H9 (cell line): ENCODE measurements at regions not wholly inside any gene's neighbourhood (a gene's known extent, or its start where the extent isn't known, plus 50 kb on each side); places are given as distances from the start of the nearest gene placed in this dataset.

Experiments
- DNase-seq: peaks from one replicate; pipeline ENCODE4 v3.0.0-alpha.2; 2017
- H2AFZ ChIP-seq: one replicate; pipeline ENCODE4 v1.6.1; 2013; ENCODE audit warnings: mild to moderate bottlenecking, low read length, control low read depth, moderate library complexity
- H2AK5ac ChIP-seq: 2 replicates; pipeline ENCODE4 v1.6.1; 2013; ENCODE audit warnings: low read length, control low read depth, mixed read lengths; ENCODE audit not compliant: insufficient read length
- H2BK120ac ChIP-seq: one replicate; pipeline ENCODE4 v1.6.1; 2013; ENCODE audit warnings: low read depth, mild to moderate bottlenecking, low read length, control low read depth, inconsistent platforms; ENCODE audit not compliant: poor library complexity, severe bottlenecking
- H2BK12ac ChIP-seq: 2 replicates; pipeline ENCODE4 v1.6.1; 2013; ENCODE audit warnings: low read length, control low read depth, mixed read lengths, low read depth; ENCODE audit not compliant: insufficient read length
- H2BK15ac ChIP-seq: 2 replicates; pipeline ENCODE4 v1.6.1; 2013; ENCODE audit warnings: low read depth, low read length, control low read depth
- H2BK20ac ChIP-seq: one replicate; pipeline ENCODE4 v1.6.1; 2013; ENCODE audit warnings: low read depth, mild to moderate bottlenecking, low read length, control low read depth, inconsistent platforms; ENCODE audit not compliant: poor library complexity, severe bottlenecking
- H2BK5ac ChIP-seq: 2 replicates; pipeline ENCODE4 v1.6.1; 2013; ENCODE audit warnings: low read length, control low read depth, mixed read lengths; ENCODE audit not compliant: insufficient read length
- H3K14ac ChIP-seq: 2 replicates; pipeline ENCODE4 v1.6.1; 2013; ENCODE audit warnings: low read length, control low read depth; ENCODE audit not compliant: insufficient read depth
- H3K18ac ChIP-seq: 2 replicates; pipeline ENCODE4 v1.6.1; 2013; ENCODE audit warnings: low read depth, mild to moderate bottlenecking, mixed read lengths, low read length, control low read depth; ENCODE audit not compliant: insufficient read length
- H3K23ac ChIP-seq: 2 replicates; pipeline ENCODE4 v1.6.1; 2013; ENCODE audit warnings: low read length, control low read depth, mixed read lengths, low read depth; ENCODE audit not compliant: insufficient read length
- H3K23me2 ChIP-seq: 2 replicates; pipeline ENCODE4 v1.6.1; 2013; ENCODE audit warnings: low read depth, mild to moderate bottlenecking, mixed read lengths, low read length, control low read depth; ENCODE audit not compliant: insufficient read length, poor library complexity, severe bottlenecking
- H3K27ac ChIP-seq: 2 replicates; pipeline ENCODE4 v1.5.1; 2013; ENCODE audit warnings: low read length, control low read depth, mixed read lengths, low read depth; ENCODE audit not compliant: insufficient read length
- H3K27me3 ChIP-seq: 2 replicates; pipeline ENCODE4 v1.6.1; 2013; ENCODE audit warnings: low read length, control low read depth, inconsistent platforms; ENCODE audit not compliant: insufficient read depth
- H3K4ac ChIP-seq: 2 replicates; pipeline ENCODE4 v1.6.1; 2013; ENCODE audit warnings: low read depth, mild to moderate bottlenecking, control low read depth, inconsistent platforms, low read length, moderate library complexity
- H3K4me1 ChIP-seq: 2 replicates; pipeline ENCODE4 v1.6.1; 2013; ENCODE audit warnings: low read length, control low read depth, inconsistent platforms; ENCODE audit not compliant: insufficient read depth
- H3K4me2 ChIP-seq: 2 replicates; pipeline ENCODE4 v1.6.1; 2013; ENCODE audit warnings: low read length, control low read depth, mixed read lengths; ENCODE audit not compliant: insufficient read length, insufficient read depth
- H3K56ac ChIP-seq: 2 replicates; pipeline ENCODE4 v1.6.1; 2013; ENCODE audit warnings: low read depth, mild to moderate bottlenecking, mixed read lengths, low read length, control low read depth; ENCODE audit not compliant: insufficient read length
- H3K79me1 ChIP-seq: 2 replicates; pipeline ENCODE4 v1.6.1; 2013; ENCODE audit warnings: low read depth, mild to moderate bottlenecking, moderate library complexity, low read length, control low read depth, inconsistent platforms; ENCODE audit not compliant: insufficient read depth, poor library complexity, severe bottlenecking
- H3K79me2 ChIP-seq: 2 replicates; pipeline ENCODE4 v1.6.1; 2013; ENCODE audit warnings: low read length, control low read depth, inconsistent platforms; ENCODE audit not compliant: insufficient read depth
- H3K9ac ChIP-seq: 2 replicates; pipeline ENCODE4 v1.6.1; 2013; ENCODE audit warnings: low read length, control low read depth, mixed read lengths; ENCODE audit not compliant: insufficient read length; ENCODE audit errors: extremely low read depth
- H3K9me3 ChIP-seq: one replicate; pipeline ENCODE4 v1.6.1; 2013; ENCODE audit warnings: low read depth, low read length, inconsistent platforms; ENCODE audit not compliant: control insufficient read depth
- H3T11ph ChIP-seq: one replicate; pipeline ENCODE4 v1.6.1; 2013; ENCODE audit warnings: mild to moderate bottlenecking, low read length, control low read depth, inconsistent platforms
- H4K20me1 ChIP-seq: one replicate; pipeline ENCODE4 v1.6.1; 2013; ENCODE audit not compliant: control insufficient read depth, insufficient read length, insufficient read depth
- H4K5ac ChIP-seq: 2 replicates; pipeline ENCODE4 v1.6.1; 2013; ENCODE audit warnings: low read depth, mild to moderate bottlenecking, mixed read lengths, low read length, control low read depth; ENCODE audit not compliant: insufficient read length
- H4K8ac ChIP-seq: replicated peaks from 2 replicates; pipeline ENCODE4 v1.6.1; 2013; ENCODE audit warnings: low read length, control low read depth, mixed read lengths, low read depth; ENCODE audit not compliant: insufficient read length
- H4K91ac ChIP-seq: 2 replicates; pipeline ENCODE4 v1.6.1; 2013; ENCODE audit warnings: low read depth, mild to moderate bottlenecking, moderate library complexity, mixed read lengths, low read length, control low read depth; ENCODE audit not compliant: insufficient read length
- H3K27ac Mint-ChIP-seq, 3 experiments: 2 replicates in 2 of 3; 3 replicates in 1 of 3; pipeline ENCODE4 v1.8.0; 2020 to 2021; ENCODE audit warnings: mixed read lengths in 3 of 3, mild to moderate bottlenecking in 1 of 3, moderate library complexity in 1 of 3
- H3K27me3 Mint-ChIP-seq: 2 replicates; pipeline ENCODE4 v1.8.0; 2021; ENCODE audit warnings: low read depth, mild to moderate bottlenecking, moderate library complexity, mixed read lengths
- H3K36me3 Mint-ChIP-seq, 3 experiments: 2 replicates in 2 of 3; 3 replicates in 1 of 3; pipeline ENCODE4 v1.8.0; 2020 to 2021; ENCODE audit warnings: low read depth in 3 of 3, mixed read lengths in 3 of 3; ENCODE audit not compliant: insufficient read depth in 1 of 3
- H3K4me1 Mint-ChIP-seq, 2 experiments: 2 replicates each; pipeline ENCODE4 v1.8.0; 2020; ENCODE audit warnings: mixed read lengths in 2 of 2
- H3K4me3 Mint-ChIP-seq, 2 experiments: 2 replicates in 1 of 2; 3 replicates in 1 of 2; pipeline ENCODE4 v1.8.0; 2020 to 2021; ENCODE audit warnings: mild to moderate bottlenecking in 2 of 2, mixed read lengths in 2 of 2, moderate library complexity in 1 of 2
- H3K9me3 Mint-ChIP-seq, 2 experiments: 2 replicates in 1 of 2; 3 replicates in 1 of 2; pipeline ENCODE4 v1.8.0; 2020; ENCODE audit warnings: mild to moderate bottlenecking in 2 of 2, mixed read lengths in 2 of 2, moderate library complexity in 1 of 2
- CTCF ChIP-seq: fragments of 200-600 bp; sonication (generic); conservative IDR thresholded peaks from 3 replicates; pipeline ENCODE4 v1.8.0; 2021; ENCODE audit warnings: antibody characterized with exemption, mild to moderate bottlenecking
- WGBS: extraction: QIAGEN DNeasy Blood & Tissue Kit; methylation state at CpG from one replicate; pipeline ENCODE4 v1.1.7; 2013; ENCODE audit warnings: missing lambda C conversion rate, low lambda C conversion rate, mixed read lengths; ENCODE audit not compliant: insufficient read length; ENCODE audit errors: extremely low coverage; 5-methylcytosine and 5-hydroxymethylcytosine counted together

- DNase-seq: no peak
- Mint-ChIP-seq H3K4me3 (no peak overlapping the region), H3K36me3 (no peaks in the 10 kb centered on the region), H3K27me3 (no peaks in the 10 kb centered on the region; the same call in 1 of the 2 replicates), H3K9me3 (no peaks in the 10 kb centered on the region), H3K4me1 (no peaks in the 10 kb centered on the region), H3K27ac (no peak overlapping the region)
- Histone ChIP-seq H4K20me1 (no peaks in the 10 kb centered on the region), H3K23me2 (no peaks in the 10 kb centered on the region), H2BK5ac (no peak overlapping the region), H3K27ac (no peak overlapping the region), H3K18ac (no peak overlapping the region), H3K27me3 (no peaks in the 10 kb centered on the region), H4K91ac (no peak overlapping the region), H4K8ac (no peak overlapping the region), H2BK120ac (no peak overlapping the region), H3K79me2 (no peaks in the 10 kb centered on the region), H3K4me2 (no peak overlapping the region), H2AK5ac (no peak overlapping the region), H3K79me1 (no peaks in the 10 kb centered on the region), H2BK15ac (no peak overlapping the region), H3K4me1 (no peaks in the 10 kb centered on the region), H4K5ac (no peak overlapping the region), H2BK20ac (no peak overlapping the region), H2AFZ (no peak overlapping the region), H3K56ac (no peak overlapping the region), H3K9me3 (no peaks in the 10 kb centered on the region), H3K23ac (no peak overlapping the region), H3K9ac (no peak overlapping the region), H3K4ac (no peak overlapping the region), H3K14ac (no peak overlapping the region), H3T11ph (no peak overlapping the region), H2BK12ac (no peak overlapping the region)
- WGBS: no CpG with 5 or more reads among the region's 1 CpG
- no peak for TF ChIP-seq CTCF
These were observed 477.4 kb downstream of the FRK start for GRCh38 chr6:115583290-115583689.
